GM21447 (cell line): ENCODE measurements at regions not wholly inside any gene's neighbourhood (a gene's known extent, or its start where the extent isn't known, plus 50 kb on each side); places are given as distances from the start of the nearest gene placed in this dataset.
"Not testable (repeated sequence)": the region's sequence is repeated elsewhere in the genome, so short reads cannot be mapped to it uniquely, and the experiment has no call there.

ENCODE experiments used
- ATAC-seq: cut with Tn5 transposase; IDR thresholded peaks from one replicate; pipeline ENCODE4 v1.9.1; 2021; ENCODE audit not compliant: unreplicated experiment

DNA sequence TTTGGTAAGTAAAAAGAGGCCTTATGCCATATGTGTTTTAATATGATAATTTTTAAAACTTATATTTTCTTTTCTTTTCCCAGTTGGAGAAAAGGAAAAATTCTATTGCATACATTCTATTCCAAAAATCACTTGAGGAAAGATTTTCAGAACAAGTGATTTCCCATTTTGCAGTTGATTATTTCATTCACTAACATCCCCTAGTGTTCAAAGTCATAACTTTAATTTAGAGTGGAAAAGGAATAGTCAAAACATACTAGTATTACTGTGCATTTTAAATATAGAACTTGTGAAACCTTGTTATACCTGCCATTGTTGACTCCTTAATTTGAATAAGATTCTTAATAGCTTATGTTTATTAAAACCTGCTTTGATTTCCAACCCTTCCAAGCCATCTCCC, 1157.6 kb upstream of the ADGRL4 start:
- no peak for ATAC-seq

DNA sequence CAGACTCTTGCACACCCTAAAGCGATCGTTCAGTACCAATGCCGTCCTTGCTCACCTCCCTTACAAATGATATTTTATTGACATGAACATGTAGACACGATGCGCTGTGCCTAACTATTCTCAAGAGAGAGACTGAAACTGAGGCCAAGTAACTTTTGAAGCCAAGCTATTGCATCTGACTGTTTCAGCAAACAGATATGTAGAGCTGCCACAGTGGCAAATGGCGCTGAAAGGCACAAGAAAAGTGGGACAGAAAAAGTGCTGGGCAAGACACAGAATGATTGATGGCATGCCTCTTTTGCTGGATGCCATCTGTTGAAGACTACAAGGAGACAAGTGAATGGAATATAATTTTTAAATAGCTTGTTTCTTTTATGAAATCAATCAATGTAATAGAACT, 1157.2 kb upstream of the ADGRL4 start:
- ATAC-seq: no peak

- ATAC-seq: no peak
Measured at GRCh38 chr1:80158771-80159170, 1152.2 kb upstream of the ADGRL4 start.

GRCh38 chr1:80158266-80158665, 1151.7 kb upstream of the ADGRL4 start:
- no peak for ATAC-seq

DNA sequence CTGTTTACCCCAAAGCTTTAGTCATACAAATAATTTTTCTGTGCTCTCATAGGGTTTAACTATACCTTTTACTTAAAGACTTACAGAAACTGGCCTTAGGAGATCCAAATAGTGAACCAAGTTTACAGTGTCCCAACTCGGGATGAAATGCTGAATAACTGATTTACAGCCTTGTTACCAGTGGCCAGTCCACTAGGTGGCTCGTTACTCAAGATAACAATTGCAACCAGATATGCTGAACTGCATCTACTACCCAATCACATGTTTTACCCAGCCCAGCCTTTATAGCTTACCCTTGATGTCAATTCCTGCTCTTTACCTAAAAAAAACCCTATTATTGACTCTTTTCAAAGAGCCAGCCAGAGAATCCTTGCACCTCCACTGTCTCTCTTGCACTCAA, 1148.8 kb upstream of the ADGRL4 start:
- ATAC-seq: no peak

DNA sequence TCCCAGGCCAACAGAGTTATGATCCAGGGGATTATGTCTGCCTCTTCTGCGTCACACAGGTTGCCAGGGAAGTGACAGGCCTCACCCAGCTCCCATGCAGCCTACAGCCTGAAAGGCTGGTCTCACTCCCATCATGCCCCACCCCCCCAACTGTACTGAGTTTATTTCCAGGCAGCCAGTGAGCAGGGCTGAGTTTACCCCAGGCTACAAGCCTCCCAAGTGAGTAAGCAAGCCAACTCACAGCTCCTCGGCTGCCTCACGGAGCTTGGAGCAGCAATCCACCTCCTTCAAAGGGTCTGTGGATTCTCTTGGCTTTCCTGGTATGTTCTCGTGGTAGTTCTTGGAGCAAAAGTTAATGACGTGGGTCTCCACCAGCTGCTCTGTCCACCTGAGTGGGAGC, 1147.6 kb upstream of the ADGRL4 start:
- no peak for ATAC-seq

DNA sequence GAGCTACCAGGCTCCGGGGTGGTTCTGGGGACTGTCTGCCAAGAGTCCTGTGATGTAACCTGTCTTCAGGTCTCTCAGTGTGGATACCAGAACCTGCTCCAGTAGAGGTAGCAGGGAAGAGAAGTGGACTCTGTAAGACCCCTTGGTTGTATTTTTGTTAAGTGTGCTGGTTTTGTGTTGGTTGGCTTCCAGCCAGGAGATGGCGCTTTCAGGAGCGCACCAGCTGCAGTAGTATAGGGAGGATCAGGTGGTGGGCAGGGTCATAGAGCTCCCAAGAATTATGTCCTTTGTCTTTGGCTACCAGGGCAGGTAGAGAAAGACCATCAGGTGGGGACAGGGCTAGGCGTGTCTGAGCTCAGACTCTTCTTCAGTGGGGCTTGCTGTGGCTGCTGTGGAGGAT, 1147.2 kb upstream of the ADGRL4 start:
- no peak for ATAC-seq

DNA sequence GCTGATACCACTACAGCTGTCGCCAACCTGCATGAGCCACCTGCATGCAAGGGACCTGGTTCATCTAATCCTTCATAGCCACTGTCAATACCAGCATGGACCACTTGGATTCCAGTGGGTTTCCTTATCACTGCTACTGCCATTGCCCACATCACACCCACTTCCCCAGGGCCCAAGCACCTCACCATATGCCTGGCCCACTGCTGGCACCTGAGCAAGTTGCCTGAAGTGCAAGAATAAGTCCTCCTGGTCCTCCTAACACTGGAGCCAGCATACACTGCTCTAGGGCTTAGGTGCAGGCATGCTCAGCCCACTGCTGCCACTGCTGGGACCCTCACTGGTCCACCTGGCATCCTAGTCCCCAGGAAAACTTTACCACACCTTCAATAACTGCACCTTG, 1136.8 kb upstream of the ADGRL4 start:
- no peak for ATAC-seq

- not testable (repeated sequence) for ATAC-seq
Measured at GRCh38 chr1:80137946-80138602, 1131.5 kb upstream of the ADGRL4 start.

- no peak for ATAC-seq
Measured at GRCh38 chr1:80113168-80114038, 1106.9 kb upstream of the ADGRL4 start.

GRCh38 chr1:80101159-80101558, 1094.6 kb upstream of the ADGRL4 start:
- no peak for ATAC-seq

DNA sequence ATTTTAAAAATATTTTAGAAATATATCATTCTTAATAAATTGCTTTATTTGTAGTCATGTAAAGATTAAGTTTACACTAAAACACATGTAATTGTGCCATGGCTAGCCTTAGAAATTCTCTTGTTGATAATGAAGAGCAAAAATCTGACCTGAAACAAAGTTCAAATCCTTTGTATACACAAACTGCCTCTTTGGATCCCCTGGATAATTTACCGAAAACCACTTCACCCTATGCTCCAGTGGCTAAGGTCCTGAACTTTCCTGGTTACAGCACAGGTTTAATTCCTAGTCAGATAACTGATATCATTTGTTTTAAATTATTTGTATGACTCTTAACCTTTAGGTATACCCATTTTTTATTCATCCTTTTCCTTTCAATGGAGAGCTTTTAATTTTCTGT, 1093.2 kb upstream of the ADGRL4 start:
- ATAC-seq: no peak

DNA sequence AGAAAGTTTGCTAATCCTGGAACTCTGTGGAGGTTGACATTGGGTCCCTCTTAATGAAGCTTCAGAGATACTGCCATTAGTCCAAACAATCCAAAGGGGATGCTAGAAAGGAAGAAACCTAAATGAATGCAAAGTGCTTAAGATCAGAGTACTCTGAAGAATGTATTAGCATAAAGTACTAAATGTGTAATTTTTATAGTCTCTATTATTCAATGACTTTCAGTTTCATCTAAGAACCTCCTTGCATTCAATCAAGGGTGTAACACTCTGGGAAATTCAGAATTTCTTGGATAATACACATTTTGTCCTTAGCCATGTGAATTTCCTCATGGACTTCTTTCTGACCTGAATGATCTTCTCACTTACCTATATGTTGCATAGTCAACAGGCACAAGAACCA, 1078.5 kb upstream of the ADGRL4 start:
- ATAC-seq: no peak

DNA sequence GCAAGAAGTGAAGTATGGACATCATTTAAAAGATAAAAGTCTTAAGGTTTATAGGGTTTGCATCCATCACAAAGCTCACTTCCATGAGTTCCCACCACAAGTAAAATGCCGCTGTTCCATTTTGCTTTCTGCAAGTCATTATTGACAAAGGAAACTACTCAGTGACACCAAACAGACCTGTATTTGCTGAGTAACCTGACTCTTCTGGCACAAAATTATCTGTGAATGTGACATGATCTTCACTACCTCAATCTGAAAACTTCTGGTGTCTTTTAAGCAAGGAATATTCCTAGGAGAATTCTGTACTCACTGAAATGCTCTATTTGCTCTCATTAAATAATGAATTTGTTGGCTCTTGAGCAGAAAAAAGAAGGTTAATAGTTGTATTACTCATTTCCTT, 1077.4 kb upstream of the ADGRL4 start:
- no peak for ATAC-seq

GRCh38 chr1:80076469-80076868, 1069.9 kb upstream of the ADGRL4 start:
- no peak for ATAC-seq

GRCh38 chr1:80075351-80075750, 1068.8 kb upstream of the ADGRL4 start:
- ATAC-seq: no peak

GRCh38 chr1:80072563-80072962, 1066.0 kb upstream of the ADGRL4 start:
- no peak for ATAC-seq

- ATAC-seq: no peak
Measured at GRCh38 chr1:80066060-80066459, 1059.5 kb upstream of the ADGRL4 start.

DNA sequence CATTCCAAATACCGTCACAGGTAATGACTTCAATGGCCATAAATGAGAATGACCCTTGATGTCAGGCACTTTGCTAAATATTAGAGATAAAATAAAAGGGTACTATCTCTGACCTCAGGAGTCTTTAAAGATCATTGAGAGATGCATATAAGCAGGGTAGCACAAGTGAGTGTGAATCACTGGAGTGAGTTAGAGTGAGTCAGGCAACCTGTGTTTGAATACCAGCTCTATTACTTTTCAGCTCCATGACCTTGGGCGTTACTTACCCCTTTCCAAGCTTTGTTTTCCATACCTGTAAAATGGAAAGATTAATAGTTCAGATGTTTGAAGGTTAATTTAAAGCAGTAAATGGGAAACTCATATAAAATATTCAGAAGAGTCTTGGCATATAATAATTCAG, 1058.0 kb upstream of the ADGRL4 start:
- ATAC-seq: no peak

- no peak for ATAC-seq
Measured at GRCh38 chr1:80059940-80060339, 1053.4 kb upstream of the ADGRL4 start.

- no peak for ATAC-seq
Measured at GRCh38 chr1:80056179-80056578, 1049.6 kb upstream of the ADGRL4 start.

GRCh38 chr1:80054129-80054528, 1047.6 kb upstream of the ADGRL4 start:
- ATAC-seq: no peak

GRCh38 chr1:80053613-80054012, 1047.1 kb upstream of the ADGRL4 start:
- ATAC-seq: no peak
